ENCODE measurements at regions not wholly inside any gene's neighbourhood (a gene's known extent, or its start where the extent isn't known, plus 50 kb on each side); places are given as distances from the start of the nearest gene placed in this dataset.
"Not testable (repeated sequence)": the region's sequence is repeated elsewhere in the genome, so short reads cannot be mapped to it uniquely, and the experiment has no call there.

DNA sequence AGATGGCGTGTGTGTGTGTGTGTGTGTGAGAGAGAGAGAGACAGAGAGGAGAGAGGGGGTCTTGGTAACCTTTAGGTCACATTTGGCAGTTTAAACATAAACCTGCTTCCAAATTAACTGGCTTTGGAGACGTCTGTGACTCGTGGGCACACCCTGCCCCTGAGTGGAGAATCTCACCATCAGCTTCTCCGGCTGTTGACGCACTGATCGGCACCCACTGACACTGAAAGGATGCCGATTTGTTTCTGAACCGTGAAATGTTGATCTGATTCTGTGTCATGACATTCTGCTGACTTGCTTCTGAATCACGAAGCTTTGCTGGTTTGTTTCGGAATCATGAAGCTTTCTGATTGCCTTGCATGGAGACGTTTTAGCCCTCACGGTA, 114.7 kb downstream of the RTP5 start:
- ChIA-PET POLR2A (no interaction called here), CTCF (interaction anchor here (0.8 to 1.2 kb wide), 2 partner anchors 9 to 33 kb away, joined by 3 to 5 read pairs; no protein-coding TSS in a partner anchor)
- Histone ChIP-seq H3K4me1 (no peaks in the 10 kb centered on the region), H3K9me3 (no peaks in the 10 kb centered on the region), H3K4me2 (no peak overlapping the region), H3K27ac (no peak overlapping the region), H3K4me3 (no peak overlapping the region)
- WGBS (ENCODE audit: missing lambda C conversion rate), result 36% methylated on average over 12 of the region's 12 CpGs
- TF ChIP-seq HOXB5 (CRISPR knock-in tag; IDR thresholded peaks at IDR 0.05) (no peak), KDM1A (IDR thresholded peaks at IDR 0.05; ENCODE audit: low read depth) (no peak), EHF (CRISPR knock-in tag; IDR thresholded peaks at IDR 0.05) (no peak), NR3C1 (IDR thresholded peaks at IDR 0.05) (no peak)
- ATAC-seq (no peak), FAIRE-seq (no peak), DNase-seq (ENCODE audit: low read depth in 1 of 2, low spot score in 1 of 2) (no peak)

DNA sequence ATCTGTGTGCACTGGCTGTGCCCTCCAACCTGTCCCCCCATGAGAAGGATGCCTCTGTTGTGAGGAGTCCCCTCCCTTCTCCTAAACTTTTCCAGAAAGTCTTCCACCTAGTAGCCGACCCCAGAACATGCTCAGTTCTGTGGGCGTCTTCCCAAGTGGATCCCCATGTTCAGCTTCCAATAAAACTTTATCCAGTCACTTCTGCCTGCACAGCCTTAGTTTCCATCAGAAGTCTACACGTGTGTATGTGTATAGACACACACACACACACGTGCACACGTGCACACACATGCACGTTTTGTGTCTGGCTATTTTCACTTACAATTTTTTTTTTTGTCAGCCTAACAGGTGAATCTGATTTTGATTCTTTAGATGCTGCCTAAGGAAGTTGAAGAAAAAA, 115.1 kb downstream of the RTP5 start:
- ATAC-seq (no peak; a peak in 1 of 6 replicates), DNase-seq (ENCODE audit: low read depth in 1 of 2, low spot score in 1 of 2) (no peak), FAIRE-seq (no peak)
- no peaks in the 10 kb centered on the region for H3K9me3 ChIP-seq
- POLR2A ChIA-PET, result no interaction called here
- CTCF ChIA-PET, result interaction anchor here (0.8 to 1.2 kb wide), 2 partner anchors 9 to 34 kb away, joined by 3 to 5 read pairs; no protein-coding TSS in a partner anchor
- no peak overlapping the region for H3K4me2 ChIP-seq
- no peak overlapping the region for H3K27ac ChIP-seq
- 13% methylated on average over 6 of the region's 6 CpGs for WGBS (ENCODE audit: missing lambda C conversion rate)
- TF ChIP-seq, protein P1, sequence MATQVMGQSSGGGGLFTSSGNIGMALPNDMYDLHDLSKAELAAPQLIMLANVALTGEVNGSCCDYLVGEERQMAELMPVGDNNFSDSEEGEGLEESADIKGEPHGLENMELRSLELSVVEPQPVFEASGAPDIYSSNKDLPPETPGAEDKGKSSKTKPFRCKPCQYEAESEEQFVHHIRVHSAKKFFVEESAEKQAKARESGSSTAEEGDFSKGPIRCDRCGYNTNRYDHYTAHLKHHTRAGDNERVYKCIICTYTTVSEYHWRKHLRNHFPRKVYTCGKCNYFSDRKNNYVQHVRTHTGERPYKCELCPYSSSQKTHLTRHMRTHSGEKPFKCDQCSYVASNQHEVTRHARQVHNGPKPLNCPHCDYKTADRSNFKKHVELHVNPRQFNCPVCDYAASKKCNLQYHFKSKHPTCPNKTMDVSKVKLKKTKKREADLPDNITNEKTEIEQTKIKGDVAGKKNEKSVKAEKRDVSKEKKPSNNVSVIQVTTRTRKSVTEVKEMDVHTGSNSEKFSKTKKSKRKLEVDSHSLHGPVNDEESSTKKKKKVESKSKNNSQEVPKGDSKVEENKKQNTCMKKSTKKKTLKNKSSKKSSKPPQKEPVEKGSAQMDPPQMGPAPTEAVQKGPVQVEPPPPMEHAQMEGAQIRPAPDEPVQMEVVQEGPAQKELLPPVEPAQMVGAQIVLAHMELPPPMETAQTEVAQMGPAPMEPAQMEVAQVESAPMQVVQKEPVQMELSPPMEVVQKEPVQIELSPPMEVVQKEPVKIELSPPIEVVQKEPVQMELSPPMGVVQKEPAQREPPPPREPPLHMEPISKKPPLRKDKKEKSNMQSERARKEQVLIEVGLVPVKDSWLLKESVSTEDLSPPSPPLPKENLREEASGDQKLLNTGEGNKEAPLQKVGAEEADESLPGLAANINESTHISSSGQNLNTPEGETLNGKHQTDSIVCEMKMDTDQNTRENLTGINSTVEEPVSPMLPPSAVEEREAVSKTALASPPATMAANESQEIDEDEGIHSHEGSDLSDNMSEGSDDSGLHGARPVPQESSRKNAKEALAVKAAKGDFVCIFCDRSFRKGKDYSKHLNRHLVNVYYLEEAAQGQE (IDR thresholded peaks at IDR 0.05), result no peak
- TF ChIP-seq KDM5A (IDR thresholded peaks at IDR 0.05) (no peak), HOXB13 (CRISPR knock-in tag; IDR thresholded peaks at IDR 0.05; ENCODE audit: low read depth) (no peak), GATA3 (IDR thresholded peaks at IDR 0.05; ENCODE audit: borderline replicate concordance) (no peak), TP53 (CRISPR knock-in tag; IDR thresholded peaks at IDR 0.05) (no peak), RCOR1 (IDR thresholded peaks at IDR 0.05; ENCODE audit: low read depth, low read length) (no peak), HDAC2 (IDR thresholded peaks at IDR 0.05) (no peak), HOXA7 (CRISPR knock-in tag; IDR thresholded peaks at IDR 0.05) (no peak), CEBPB (IDR thresholded peaks at IDR 0.05) (no peak), EHF (CRISPR knock-in tag; IDR thresholded peaks at IDR 0.05) (no peak)
- TF ChIP-seq, protein P2, sequence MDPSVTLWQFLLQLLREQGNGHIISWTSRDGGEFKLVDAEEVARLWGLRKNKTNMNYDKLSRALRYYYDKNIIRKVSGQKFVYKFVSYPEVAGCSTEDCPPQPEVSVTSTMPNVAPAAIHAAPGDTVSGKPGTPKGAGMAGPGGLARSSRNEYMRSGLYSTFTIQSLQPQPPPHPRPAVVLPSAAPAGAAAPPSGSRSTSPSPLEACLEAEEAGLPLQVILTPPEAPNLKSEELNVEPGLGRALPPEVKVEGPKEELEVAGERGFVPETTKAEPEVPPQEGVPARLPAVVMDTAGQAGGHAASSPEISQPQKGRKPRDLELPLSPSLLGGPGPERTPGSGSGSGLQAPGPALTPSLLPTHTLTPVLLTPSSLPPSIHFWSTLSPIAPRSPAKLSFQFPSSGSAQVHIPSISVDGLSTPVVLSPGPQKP (IDR thresholded peaks at IDR 0.05; ENCODE audit: low read depth, low read length), result no peak
- H3K4me3 ChIP-seq, result no peak overlapping the region
- no peaks in the 10 kb centered on the region for H3K4me1 ChIP-seq

DNA sequence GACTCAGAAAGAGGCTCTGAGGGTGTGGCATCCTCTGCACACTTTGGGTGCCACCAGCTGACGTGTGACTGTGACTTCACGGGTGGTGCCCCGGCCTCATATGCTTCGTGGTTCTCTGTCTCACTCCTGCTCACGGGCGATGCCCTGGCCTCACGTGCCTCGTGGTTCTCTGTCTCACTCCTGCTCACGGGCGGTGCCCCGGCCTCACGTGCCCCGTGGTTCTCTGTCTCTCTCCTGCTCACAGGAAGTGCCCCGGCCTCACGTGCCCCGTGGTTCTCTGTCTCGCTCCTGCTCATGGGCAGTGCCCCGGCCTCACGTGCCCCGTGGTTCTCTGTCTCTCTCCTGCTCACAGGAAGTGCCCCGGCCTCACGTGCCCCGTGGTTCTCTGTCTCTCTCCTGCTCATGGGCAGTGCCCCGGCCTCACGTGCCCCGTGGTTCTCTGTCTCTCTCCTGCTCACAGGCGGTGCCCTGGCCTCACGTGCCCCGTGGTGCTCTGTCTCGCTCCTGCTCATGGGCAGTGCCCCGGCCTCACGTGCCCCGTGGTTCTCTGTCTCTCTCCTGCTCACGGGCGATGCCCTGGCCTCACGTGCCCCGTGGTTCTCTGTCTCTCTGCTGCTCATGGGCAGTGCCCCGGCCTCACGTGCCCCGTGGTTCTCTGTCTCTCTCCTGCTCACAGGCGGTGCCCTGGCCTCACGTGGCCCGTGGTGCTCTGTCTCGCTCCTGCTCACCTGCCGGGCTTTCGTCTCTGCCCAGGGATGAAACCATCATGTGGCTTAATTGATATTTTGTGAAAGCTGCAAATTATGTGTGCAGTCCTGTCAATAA, 115.8 kb downstream of the RTP5 start:
- 44% methylated on average over 35 of the region's 46 CpGs for WGBS (ENCODE audit: missing lambda C conversion rate)

DNA sequence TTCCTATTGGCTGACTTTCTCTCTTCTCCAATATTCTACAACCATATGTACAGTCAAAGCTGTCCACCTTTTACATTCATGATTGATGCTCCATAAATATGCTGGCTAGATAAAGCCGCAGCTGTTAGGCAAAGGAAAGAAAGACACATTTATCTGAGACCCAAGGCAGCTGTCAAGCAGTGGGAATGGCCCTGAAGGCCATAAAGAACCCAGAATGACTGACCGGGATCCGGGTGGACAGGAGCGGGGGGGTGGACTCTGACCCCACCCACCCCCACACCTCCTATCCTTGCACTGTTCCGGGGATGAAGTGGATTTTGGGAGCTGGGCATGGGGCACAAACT, 116.4 kb downstream of the RTP5 start:
- no peak for ATAC-seq

More for the DNA sequence above, 115.8 kb downstream of the RTP5 start:
- H3K4me3 ChIP-seq; ATAC-seq; POLR2A ChIA-PET; H3K9me3 ChIP-seq; H3K27ac ChIP-seq; CTCF ChIA-PET; DNase-seq (ENCODE audit: low read depth in 1 of 2, low spot score in 1 of 2); H3K4me1 ChIP-seq; H3K4me2 ChIP-seq; FAIRE-seq: not testable (repeated sequence)

More for the DNA sequence above, 116.4 kb downstream of the RTP5 start:
- ChIA-PET POLR2A (no interaction called here), CTCF (no interaction called here)
- Histone ChIP-seq H3K4me1 (no peaks in the 10 kb centered on the region), H3K9me3 (no peaks in the 10 kb centered on the region), H3K4me2 (no peak overlapping the region), H3K4me3 (no peak overlapping the region), H3K27ac (no peak overlapping the region)
- TF ChIP-seq EP300 (IDR thresholded peaks at IDR 0.05) (no peak), CEBPB (IDR thresholded peaks at IDR 0.05) (no peak), ZNF302 (CRISPR knock-in tag; IDR thresholded peaks at IDR 0.05) (no peak), CBX2 (IDR thresholded peaks at IDR 0.05; ENCODE audit: borderline replicate concordance, low read depth) (no peak), TFCP2L1 (CRISPR knock-in tag; IDR thresholded peaks at IDR 0.05) (no peak), GATA3 (IDR thresholded peaks at IDR 0.05; ENCODE audit: borderline replicate concordance) (no peak), RNF2 (IDR thresholded peaks at IDR 0.05; ENCODE audit: borderline replicate concordance, low read depth) (no peak), NFE2L2 (conservative IDR thresholded peaks at IDR 0.05; ENCODE audit: low read length) (no peak), RARB (CRISPR knock-in tag; IDR thresholded peaks at IDR 0.05) (no peak), NPAS2 (CRISPR knock-in tag; IDR thresholded peaks at IDR 0.05; ENCODE audit: borderline replicate concordance) (no peak), POLR2AphosphoS2 (conservative IDR thresholded peaks at IDR 0.05; ENCODE audit: low read length) (no peak), HEYL (CRISPR knock-in tag; IDR thresholded peaks at IDR 0.05) (no peak)
- TF ChIP-seq, protein P3, sequence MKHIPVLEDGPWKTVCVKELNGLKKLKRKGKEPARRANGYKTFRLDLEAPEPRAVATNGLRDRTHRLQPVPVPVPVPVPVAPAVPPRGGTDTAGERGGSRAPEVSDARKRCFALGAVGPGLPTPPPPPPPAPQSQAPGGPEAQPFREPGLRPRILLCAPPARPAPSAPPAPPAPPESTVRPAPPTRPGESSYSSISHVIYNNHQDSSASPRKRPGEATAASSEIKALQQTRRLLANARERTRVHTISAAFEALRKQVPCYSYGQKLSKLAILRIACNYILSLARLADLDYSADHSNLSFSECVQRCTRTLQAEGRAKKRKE (CRISPR knock-in tag; IDR thresholded peaks at IDR 0.05; ENCODE audit: low read depth), result no peak
- FAIRE-seq, result no peak
- no peak for DNase-seq (ENCODE audit: low read depth in 1 of 2, low spot score in 1 of 2)
- WGBS (ENCODE audit: missing lambda C conversion rate), result 35% methylated on average over 5 of the region's 5 CpGs

All from A549 (cell line).